H4 (cell line): ENCODE measurements at regions not wholly inside any gene's neighbourhood (a gene's known extent, or its start where the extent isn't known, plus 50 kb on each side); places are given as distances from the start of the nearest gene placed in this dataset.
"Not testable (repeated sequence)": the region's sequence is repeated elsewhere in the genome, so short reads cannot be mapped to it uniquely, and the experiment has no call there.

Source experiments
- DNase-seq: peaks from one replicate; pipeline ENCODE4 v3.0.0-alpha.2; 2015; ENCODE audit warnings: low spot score

GRCh38 chr5:17326600-17327037, 109.2 kb downstream of the BASP1 start:
- no peak for DNase-seq

- DNase-seq: no peak
Observed at GRCh38 chr5:17327048-17327625, 109.7 kb downstream of the BASP1 start.

GRCh38 chr5:17329571-17329970, 112.1 kb downstream of the BASP1 start:
- no peak for DNase-seq

GRCh38 chr5:17330386-17330785, 113.0 kb downstream of the BASP1 start:
- no peak for DNase-seq

- no peak for DNase-seq
Observed at GRCh38 chr5:17331651-17332050, 114.2 kb downstream of the BASP1 start.

- DNase-seq: no peak
Observed at GRCh38 chr5:17333755-17334154, 116.3 kb downstream of the BASP1 start.

GRCh38 chr5:17336054-17336453, 118.6 kb downstream of the BASP1 start:
- no peak for DNase-seq

GRCh38 chr5:17336723-17337122, 119.3 kb downstream of the BASP1 start:
- not testable (repeated sequence) for DNase-seq

GRCh38 chr5:17339841-17340240, 122.4 kb downstream of the BASP1 start:
- DNase-seq: no peak

GRCh38 chr5:17340379-17340778, 122.9 kb downstream of the BASP1 start:
- no peak for DNase-seq

- DNase-seq: peak; percentile 71
Observed at GRCh38 chr5:17340819-17341218, 123.4 kb downstream of the BASP1 start.

GRCh38 chr5:17343675-17344074, 126.2 kb downstream of the BASP1 start:
- peak; percentile 96 for DNase-seq

GRCh38 chr5:17346811-17347210, 129.4 kb downstream of the BASP1 start:
- DNase-seq: no peak

- DNase-seq: no peak
Observed at GRCh38 chr5:17352223-17352622, 134.8 kb downstream of the BASP1 start.

GRCh38 chr5:17354265-17354664, 136.8 kb downstream of the BASP1 start:
- DNase-seq: no peak

GRCh38 chr5:17355586-17356346, 138.3 kb downstream of the BASP1 start:
- DNase-seq: peak; percentile 54

- no peak for DNase-seq
Observed at GRCh38 chr5:17356551-17356950, 139.1 kb downstream of the BASP1 start.

GRCh38 chr5:17357504-17357903, 140.1 kb downstream of the BASP1 start:
- DNase-seq: no peak

GRCh38 chr5:17358031-17358430, 140.0 kb upstream of the TAF11L2 start:
- DNase-seq: no peak

- DNase-seq: peak; percentile 98
Observed at GRCh38 chr5:17359451-17360011, 138.5 kb upstream of the TAF11L2 start.

- no peak for DNase-seq
Observed at GRCh38 chr5:17360879-17361278, 137.2 kb upstream of the TAF11L2 start.

GRCh38 chr5:17361331-17361730, 136.7 kb upstream of the TAF11L2 start:
- no peak for DNase-seq
